IPS DF 6.9 (cell line): ENCODE measurements at regions not wholly inside any gene's neighbourhood (a gene's known extent, or its start where the extent isn't known, plus 50 kb on each side); places are given as distances from the start of the nearest gene placed in this dataset.

Experiments
- DNase-seq: peaks from one replicate; pipeline ENCODE4 v3.0.0-alpha.2; 2013; ENCODE audit warnings: low read depth, low spot score
- H3K27ac ChIP-seq: one replicate; pipeline ENCODE4 v1.5.1; 2013; ENCODE audit warnings: low read length, control low read depth
- H3K27me3 ChIP-seq: 2 replicates; pipeline ENCODE4 v1.6.1; 2013; ENCODE audit warnings: mild to moderate bottlenecking, low read length; ENCODE audit not compliant: control insufficient read depth, insufficient read depth
- H3K36me3 ChIP-seq: 2 replicates; pipeline ENCODE4 v1.6.1; 2013; ENCODE audit warnings: low read length; ENCODE audit not compliant: control insufficient read depth, insufficient read depth
- H3K4me1 ChIP-seq: 2 replicates; pipeline ENCODE4 v1.6.1; 2013; ENCODE audit warnings: low read length; ENCODE audit not compliant: control insufficient read depth, insufficient read depth
- H3K4me3 ChIP-seq: 2 replicates; pipeline ENCODE4 v1.5.1; 2013; ENCODE audit warnings: mild to moderate bottlenecking, low read length
- H3K9me3 ChIP-seq: 2 replicates; pipeline ENCODE4 v1.6.1; 2013; ENCODE audit warnings: low read length, inconsistent platforms; ENCODE audit not compliant: control insufficient read depth, insufficient read depth
- WGBS: extraction: QIAGEN DNeasy Blood & Tissue Kit; methylation state at CpG from one replicate; pipeline ENCODE4 v1.1.7; 2013; ENCODE audit warnings: mixed read lengths, missing lambda C conversion rate; ENCODE audit not compliant: insufficient read length, insufficient coverage; 5-methylcytosine and 5-hydroxymethylcytosine counted together

GRCh38 chr12:107474639-107475539 lies 210.7 kb upstream of the PWP1 start:
- Histone ChIP-seq H3K36me3 (no peaks in the 10 kb centered on the region), H3K27me3 (no peaks in the 10 kb centered on the region), H3K4me3 (no peak overlapping the region), H3K9me3 (no peaks in the 10 kb centered on the region), H3K4me1 (no peaks in the 10 kb centered on the region), H3K27ac (no peak overlapping the region)
- WGBS: no CpG with 5 or more reads among the region's 4 CpGs
- DNase-seq: no peak

DNA sequence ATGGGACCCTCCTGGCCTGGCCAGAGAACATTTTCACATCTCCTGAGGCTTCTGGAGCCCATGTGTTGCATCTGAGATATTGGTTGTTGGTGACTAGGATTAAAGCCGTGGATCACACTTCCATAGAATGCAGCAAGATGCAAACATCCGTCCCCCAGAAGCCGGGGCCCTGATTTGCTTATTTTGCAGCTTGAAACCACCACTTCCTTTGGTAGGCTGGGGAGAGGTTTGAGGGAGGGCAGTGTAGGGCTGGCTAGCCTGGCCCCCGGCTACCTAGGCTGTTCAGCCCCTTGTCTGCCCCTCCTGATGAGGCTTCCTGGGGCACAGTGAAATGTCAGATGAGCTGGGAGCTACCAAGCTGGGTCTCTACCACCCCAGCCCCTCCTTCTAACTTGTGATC lies 209.7 kb upstream of the PWP1 start:
- Histone ChIP-seq H3K27me3 (no peaks in the 10 kb centered on the region), H3K27ac (no peak overlapping the region), H3K9me3 (no peaks in the 10 kb centered on the region), H3K36me3 (no peaks in the 10 kb centered on the region), H3K4me3 (no peak overlapping the region), H3K4me1 (no peaks in the 10 kb centered on the region)
- no peak for DNase-seq
- WGBS: no CpG with 5 or more reads among the region's 4 CpGs

GRCh38 chr12:107477018-107477417 lies 208.6 kb upstream of the PWP1 start:
- no peak overlapping the region for H3K27ac ChIP-seq
- H3K4me3 ChIP-seq: no peak overlapping the region
- no peaks in the 10 kb centered on the region for H3K4me1 ChIP-seq
- DNase-seq: no peak
- no CpG with 5 or more reads among the region's 7 CpGs for WGBS
- no peaks in the 10 kb centered on the region for H3K27me3 ChIP-seq
- no peaks in the 10 kb centered on the region for H3K36me3 ChIP-seq
- no peaks in the 10 kb centered on the region for H3K9me3 ChIP-seq

DNA sequence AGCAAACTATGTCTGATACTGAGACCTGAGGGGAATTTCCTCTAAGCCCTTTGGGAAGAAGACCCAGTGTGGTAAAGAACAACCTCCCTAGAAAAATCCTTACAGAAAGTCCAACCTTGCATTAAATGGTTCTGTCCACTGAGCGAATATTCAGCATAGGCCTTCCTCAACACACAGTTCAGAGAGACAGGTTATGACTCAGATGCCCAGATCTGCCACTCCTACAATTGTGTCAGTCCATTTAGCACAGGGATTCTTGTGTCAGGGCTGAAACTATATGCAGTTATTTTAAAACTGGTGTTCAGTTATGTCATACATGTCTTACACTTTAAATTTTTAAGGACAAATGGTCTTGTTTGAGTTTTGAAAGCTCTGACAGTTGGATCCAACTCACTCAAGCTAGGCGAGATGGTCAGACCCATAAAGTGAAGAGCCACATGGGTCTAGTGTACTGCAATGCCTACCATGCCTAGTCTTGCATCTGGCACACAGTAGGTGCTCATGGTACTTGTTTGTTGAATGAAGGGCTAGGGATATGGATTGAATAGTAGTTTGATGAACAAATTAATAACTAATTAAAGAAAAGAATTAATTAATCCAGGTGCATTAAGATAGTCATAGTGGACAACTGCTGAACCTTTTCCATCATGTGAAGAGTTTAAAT lies 207.5 kb upstream of the PWP1 start:
- no peaks in the 10 kb centered on the region for H3K4me1 ChIP-seq
- no peak for DNase-seq
- no CpG with 5 or more reads among the region's 2 CpGs for WGBS
- no peaks in the 10 kb centered on the region for H3K9me3 ChIP-seq
- no peaks in the 10 kb centered on the region for H3K27me3 ChIP-seq
- no peak overlapping the region for H3K27ac ChIP-seq
- H3K4me3 ChIP-seq: no peak overlapping the region
- no peaks in the 10 kb centered on the region for H3K36me3 ChIP-seq

DNA sequence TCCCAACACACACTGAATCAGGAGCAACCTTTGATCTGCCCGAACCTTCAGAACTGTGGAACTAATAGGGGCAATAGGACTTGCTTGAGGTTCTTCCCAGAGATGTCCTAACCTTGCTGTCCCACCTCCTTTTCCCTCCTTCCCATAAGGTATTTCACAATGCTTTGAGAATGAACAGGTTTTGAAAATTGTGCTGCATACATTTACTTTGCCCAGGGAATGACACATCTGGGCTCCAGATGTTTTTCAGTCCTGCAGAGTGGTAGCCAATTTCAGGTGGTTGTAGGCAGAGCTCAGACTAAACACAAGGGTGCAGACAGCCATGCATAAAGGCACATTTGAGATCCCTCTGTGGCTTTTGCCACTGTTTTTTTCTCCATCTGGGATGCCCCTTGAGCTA lies 206.7 kb upstream of the PWP1 start:
- Histone ChIP-seq H3K27ac (no peak overlapping the region), H3K9me3 (no peaks in the 10 kb centered on the region), H3K4me3 (no peak overlapping the region), H3K4me1 (no peaks in the 10 kb centered on the region), H3K36me3 (no peaks in the 10 kb centered on the region), H3K27me3 (no peaks in the 10 kb centered on the region)
- DNase-seq: no peak
- no CpG with 5 or more reads among the region's 1 CpG for WGBS

DNA sequence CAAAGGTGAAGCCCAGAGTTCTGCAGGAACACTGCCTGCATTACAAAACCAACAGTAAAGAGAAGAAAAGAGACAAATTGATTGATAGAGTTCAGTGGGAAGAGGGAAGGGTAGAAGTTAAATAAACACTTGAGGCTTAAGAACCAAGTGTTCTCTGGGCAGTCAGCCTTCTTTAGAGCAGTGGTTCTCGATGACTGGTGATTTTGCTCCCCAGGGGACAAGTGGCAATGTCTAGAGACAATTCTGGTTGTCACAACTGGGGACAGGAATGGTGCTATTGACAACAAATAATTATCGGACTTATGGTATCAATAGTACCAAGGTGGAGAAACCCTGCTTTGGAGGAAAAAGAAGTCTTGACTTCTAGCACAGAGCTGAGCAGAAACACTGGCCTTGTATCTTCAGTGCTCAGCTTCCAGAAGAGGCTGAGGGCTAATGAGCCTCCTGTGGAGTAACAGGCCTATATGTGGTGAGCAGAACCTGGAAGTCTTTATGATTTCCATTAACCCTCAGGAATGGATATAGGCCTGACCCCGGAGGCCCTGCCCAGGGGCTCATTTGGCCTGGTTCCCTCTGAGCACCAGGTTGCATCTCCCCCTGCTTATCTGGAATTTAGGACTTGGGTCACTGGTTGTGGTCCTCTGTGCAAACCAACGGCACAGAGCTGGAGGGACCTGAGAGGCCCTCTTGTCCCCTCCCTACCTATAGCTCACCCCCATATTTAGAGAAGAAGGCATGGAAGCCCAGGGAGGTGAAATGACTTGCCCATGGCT lies 204.6 kb upstream of the PWP1 start:
- Histone ChIP-seq H3K27me3 (no peaks in the 10 kb centered on the region), H3K4me1 (no peaks in the 10 kb centered on the region), H3K9me3 (no peaks in the 10 kb centered on the region), H3K36me3 (no peaks in the 10 kb centered on the region), H3K4me3 (no peak overlapping the region), H3K27ac (no peak overlapping the region)
- no CpG with 5 or more reads among the region's 4 CpGs for WGBS
- DNase-seq: no peak

GRCh38 chr12:107484230-107484629 lies 201.4 kb upstream of the PWP1 start:
- no CpG with 5 or more reads among the region's 3 CpGs for WGBS
- no peaks in the 10 kb centered on the region for H3K9me3 ChIP-seq
- DNase-seq: no peak

DNA sequence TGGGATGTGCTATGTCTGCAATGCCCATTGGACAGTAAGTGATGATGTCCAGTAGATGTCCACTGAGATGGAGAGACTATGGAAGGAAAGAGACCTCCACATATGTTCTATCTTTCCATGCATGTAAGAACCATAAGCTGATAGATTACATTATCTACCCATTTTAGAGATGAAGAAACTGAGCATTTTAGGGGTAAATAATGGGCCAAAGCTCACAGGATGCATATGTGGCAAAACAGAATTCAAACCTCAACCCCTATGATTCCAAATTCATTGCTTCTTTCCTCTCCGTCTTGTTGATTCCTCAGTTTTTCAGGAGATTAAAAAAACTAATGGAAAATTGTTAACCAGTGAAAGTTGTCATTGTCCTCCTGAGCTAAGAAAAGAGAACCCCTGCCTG lies 200.7 kb upstream of the PWP1 start:
- no peaks in the 10 kb centered on the region for H3K36me3 ChIP-seq
- H3K27ac ChIP-seq: no peak overlapping the region
- H3K4me1 ChIP-seq: no peaks in the 10 kb centered on the region
- no peak overlapping the region for H3K4me3 ChIP-seq
- no peaks in the 10 kb centered on the region for H3K27me3 ChIP-seq
- no peak for DNase-seq
- no CpG with 5 or more reads among the region's 1 CpG for WGBS
- H3K9me3 ChIP-seq: no peaks in the 10 kb centered on the region

More at GRCh38 chr12:107484230-107484629, 201.4 kb upstream of the PWP1 start:
- Histone ChIP-seq H3K36me3 (no peaks in the 10 kb centered on the region), H3K27me3 (no peaks in the 10 kb centered on the region), H3K4me3 (no peak overlapping the region), H3K27ac (no peak overlapping the region), H3K4me1 (no peaks in the 10 kb centered on the region)

DNA sequence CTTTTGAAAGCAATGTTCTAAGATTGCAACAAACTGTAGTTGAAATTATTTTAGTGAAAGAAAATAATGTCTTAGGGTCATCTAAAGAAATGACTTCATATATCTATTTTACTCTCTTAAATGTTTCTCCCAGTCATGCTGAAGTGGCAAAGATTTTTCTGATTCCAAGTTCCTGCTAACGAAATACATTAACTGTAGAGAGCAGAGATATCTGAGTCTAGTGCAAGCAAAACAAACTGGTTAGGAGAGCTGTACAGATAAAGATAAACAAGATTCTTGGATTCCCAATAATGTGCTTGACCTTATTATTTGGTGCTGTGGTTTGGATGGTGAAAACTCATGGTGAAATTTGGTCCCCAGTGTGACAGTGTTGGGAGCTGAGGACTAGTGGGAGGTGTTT lies 199.9 kb upstream of the PWP1 start:
- no peak overlapping the region for H3K27ac ChIP-seq
- no peak overlapping the region for H3K4me3 ChIP-seq
- DNase-seq: no peak
- no CpG with 5 or more reads among the region's 1 CpG for WGBS
- no peaks in the 10 kb centered on the region for H3K4me1 ChIP-seq
- no peaks in the 10 kb centered on the region for H3K27me3 ChIP-seq
- no peaks in the 10 kb centered on the region for H3K9me3 ChIP-seq
- no peaks in the 10 kb centered on the region for H3K36me3 ChIP-seq

GRCh38 chr12:107486140-107486892 lies 199.3 kb upstream of the PWP1 start:
- no peak for DNase-seq
- no peak overlapping the region for H3K27ac ChIP-seq
- no peaks in the 10 kb centered on the region for H3K9me3 ChIP-seq
- H3K4me1 ChIP-seq: no peaks in the 10 kb centered on the region
- no CpG with 5 or more reads among the region's 2 CpGs for WGBS
- H3K27me3 ChIP-seq: no peaks in the 10 kb centered on the region
- H3K36me3 ChIP-seq: no peaks in the 10 kb centered on the region
- H3K4me3 ChIP-seq: no peak overlapping the region
